H1 (cell line): ENCODE measurements at regions not wholly inside any gene's neighbourhood (a gene's known extent, or its start where the extent isn't known, plus 50 kb on each side); places are given as distances from the start of the nearest gene placed in this dataset.
"Not testable (repeated sequence)": the region's sequence is repeated elsewhere in the genome, so short reads cannot be mapped to it uniquely, and the experiment has no call there.

Experiments used
- CTCF ChIA-PET: fragments of 300-600 bp; sonication (Branson Sonifier 250); formaldehyde crosslinking; loops from one replicate; lab custom pipeline; 2021; ENCODE audit not compliant: partially characterized antibody; lab: Charles Lee
- POLR2A ChIA-PET: fragments of 300-600 bp; sonication (Branson Sonifier 250); formaldehyde crosslinking; loops from one replicate; lab custom pipeline; 2021; ENCODE audit warnings: inconsistent platforms; ENCODE audit not compliant: partially characterized antibody; lab: Charles Lee
- DNase-seq, 2 experiments: peaks; one replicate each; pipeline versions ENCODE4 v3.0.0 to v3.0.0-alpha.2; 2010 to 2022; ENCODE audit warnings: low spot score in 2 of 2, low read depth in 1 of 2, mixed read lengths in 1 of 2
- FAIRE-seq: peaks from 2 replicates; lab custom pipeline; 2011; peaks lifted over from hg19 to GRCh38; lab: Jason Lieb, UNC
- H2AFZ ChIP-seq: 2 replicates; pipeline ENCODE4 v1.8.1; 2012; ENCODE audit warnings: low read length, inconsistent platforms
- H2AK5ac ChIP-seq: 2 replicates; pipeline ENCODE4 v1.6.1; 2013; ENCODE audit warnings: low read depth, low read length
- H2BK120ac ChIP-seq: replicated peaks from 2 replicates; pipeline ENCODE3; 2013; ENCODE audit warnings: low read depth, low read length, inconsistent platforms
- H2BK12ac ChIP-seq: 2 replicates; pipeline ENCODE4 v1.6.1; 2013; ENCODE audit warnings: low read depth, low read length
- H2BK15ac ChIP-seq: 2 replicates; pipeline ENCODE4 v1.6.1; 2013; ENCODE audit warnings: low read length
- H2BK20ac ChIP-seq: 2 replicates; pipeline ENCODE4 v1.6.1; 2013; ENCODE audit warnings: low read length
- H2BK5ac ChIP-seq: 2 replicates; pipeline ENCODE4 v1.6.1; 2013; ENCODE audit warnings: low read depth, low read length
- H3K14ac ChIP-seq: 2 replicates; pipeline ENCODE4 v1.6.1; 2013; ENCODE audit warnings: inconsistent platforms; ENCODE audit not compliant: insufficient read length
- H3K18ac ChIP-seq: 2 replicates; pipeline ENCODE4 v1.6.1; 2013; ENCODE audit warnings: low read length; ENCODE audit errors: extremely low read depth
- H3K23ac ChIP-seq: 2 replicates; pipeline ENCODE4 v1.6.1; 2013; ENCODE audit warnings: inconsistent platforms; ENCODE audit not compliant: insufficient read length
- H3K23me2 ChIP-seq: 2 replicates; pipeline ENCODE4 v1.6.1; 2013; ENCODE audit warnings: low read depth, low read length
- H3K27ac ChIP-seq: 2 replicates; pipeline ENCODE4 v1.6.1; 2011; ENCODE audit warnings: low read depth, low read length, inconsistent platforms
- H3K27me3 ChIP-seq, 4 experiments: replicated peaks in 1 of 4; 1 replicate in 1 of 4; 2 replicates in 3 of 4; pipeline versions ENCODE4 v1.6.1 to v1.8.1; 2011 to 2013; ENCODE audit warnings: low read length in 3 of 4, mild to moderate bottlenecking in 3 of 4, inconsistent platforms in 2 of 4, mixed read lengths in 2 of 4, moderate library complexity in 1 of 4; ENCODE audit not compliant: control insufficient read depth in 3 of 4, insufficient read depth in 3 of 4; ENCODE audit errors: extremely low read depth in 1 of 4
- H3K36me3 ChIP-seq, 4 experiments: 2 replicates each; pipeline versions ENCODE4 v1.6.1 to v1.8.1; 2011 to 2013; ENCODE audit warnings: mild to moderate bottlenecking in 4 of 4, low read length in 3 of 4, moderate library complexity in 2 of 4, control low read depth in 1 of 4, inconsistent platforms in 1 of 4; ENCODE audit not compliant: insufficient read depth in 4 of 4, control insufficient read depth in 2 of 4
- H3K4ac ChIP-seq: replicated peaks from 2 replicates; pipeline ENCODE3; 2013; ENCODE audit warnings: low read length, low read depth, mixed read lengths, inconsistent platforms; ENCODE audit not compliant: insufficient read length
- H3K4me1 ChIP-seq, 4 experiments: replicated peaks in 1 of 4; 1 replicate in 1 of 4; 2 replicates in 3 of 4; pipeline versions ENCODE4 v1.6.1 to v1.8.1; 2011 to 2013; ENCODE audit warnings: low read length in 3 of 4, inconsistent platforms in 2 of 4, mixed read lengths in 1 of 4; ENCODE audit not compliant: insufficient read depth in 4 of 4, control insufficient read depth in 3 of 4
- H3K4me2 ChIP-seq, 2 experiments: 2 replicates each; pipeline versions ENCODE4 v1.6.1 to v1.8.1; 2011 to 2013; ENCODE audit warnings: low read depth in 2 of 2, low read length in 2 of 2, control low read depth in 1 of 2, inconsistent platforms in 1 of 2, mild to moderate bottlenecking in 1 of 2; ENCODE audit not compliant: insufficient read depth in 1 of 2
- H3K4me3 ChIP-seq, 4 experiments: fragments of 200-600, 300-600 bp in 1 of 4; sonication (generic), shearing (Covaris generic), sonication (Bioruptor Twin) in 1 of 4; 2 replicates each; pipeline versions ENCODE4 v1.5.1 to v1.8.1; 2011 to 2016; ENCODE audit warnings: low read length in 4 of 4, low read depth in 3 of 4, control low read depth in 2 of 4, inconsistent platforms in 2 of 4, mild to moderate bottlenecking in 2 of 4, mixed read lengths in 1 of 4, moderate library complexity in 1 of 4; ENCODE audit not compliant: insufficient read depth in 2 of 4; ENCODE audit errors: extremely low read depth in 1 of 4
- H3K56ac ChIP-seq: replicated peaks from 2 replicates; pipeline ENCODE3; 2013; ENCODE audit warnings: low read depth, mild to moderate bottlenecking, mixed read lengths, low read length, inconsistent platforms; ENCODE audit not compliant: insufficient read length
- H3K79me1 ChIP-seq: 2 replicates; pipeline ENCODE4 v1.6.1; 2013; ENCODE audit warnings: low read depth, low read length, control low read depth
- H3K79me2 ChIP-seq, 2 experiments: 2 replicates each; pipeline versions ENCODE4 v1.6.1 to v1.8.1; 2012 to 2013; ENCODE audit warnings: low read length in 2 of 2, mild to moderate bottlenecking in 2 of 2, inconsistent platforms in 1 of 2; ENCODE audit not compliant: insufficient read depth in 2 of 2, control insufficient read depth in 1 of 2
- H3K9ac ChIP-seq, 4 experiments: replicated peaks in 1 of 4; 1 replicate in 1 of 4; 2 replicates in 3 of 4; pipeline versions ENCODE4 v1.6.1 to v1.8.1; 2011 to 2013; ENCODE audit warnings: low read depth in 3 of 4, low read length in 3 of 4, control low read depth in 2 of 4, mild to moderate bottlenecking in 2 of 4, moderate library complexity in 2 of 4, inconsistent platforms in 1 of 4; ENCODE audit errors: extremely low read depth in 1 of 4
- H3K9me3 ChIP-seq, 2 experiments: 2 replicates each; pipeline versions ENCODE4 v1.6.1 to v1.8.1; 2012 to 2013; ENCODE audit warnings: mild to moderate bottlenecking in 2 of 2, moderate library complexity in 2 of 2, control low read depth in 1 of 2, inconsistent platforms in 1 of 2, low read depth in 1 of 2, low read length in 1 of 2, mixed read lengths in 1 of 2; ENCODE audit not compliant: insufficient read depth in 2 of 2
- H4K20me1 ChIP-seq, 2 experiments: replicated peaks in 1 of 2; 2 replicates each; pipeline versions ENCODE3 to v1.8.1; 2011 to 2013; ENCODE audit warnings: inconsistent platforms in 2 of 2, low read length in 2 of 2, mild to moderate bottlenecking in 1 of 2; ENCODE audit not compliant: insufficient read depth in 2 of 2, control insufficient read depth in 1 of 2
- H4K5ac ChIP-seq: 2 replicates; pipeline ENCODE4 v1.6.1; 2013; ENCODE audit warnings: low read length, low read depth, mixed read lengths, inconsistent platforms; ENCODE audit not compliant: insufficient read length
- H4K8ac ChIP-seq: 2 replicates; pipeline ENCODE4 v1.8.0; 2013; ENCODE audit warnings: mild to moderate bottlenecking, moderate library complexity, low read length, inconsistent platforms; ENCODE audit not compliant: insufficient read depth; ENCODE audit errors: extremely low read depth
- H4K91ac ChIP-seq: replicated peaks from 2 replicates; pipeline ENCODE3; 2013; ENCODE audit warnings: low read length, mixed read lengths, inconsistent platforms; ENCODE audit not compliant: insufficient read length
- WGBS, 2 experiments: shearing (Covaris generic) in 1 of 2; methylation state at CpG; one replicate each; pipeline versions ENCODE4 v1.1.6 to v1.1.7; 2013 to 2015; ENCODE audit warnings: low lambda C conversion rate in 2 of 2, mixed read lengths in 2 of 2, inconsistent platforms in 1 of 2, low coverage in 1 of 2, missing lambda C conversion rate in 1 of 2; ENCODE audit not compliant: insufficient replicate concordance in 2 of 2, insufficient coverage in 1 of 2, insufficient read length in 1 of 2; ENCODE audit errors: extremely low coverage in 1 of 2, missing lambda C conversion rate in 1 of 2; 5-methylcytosine and 5-hydroxymethylcytosine counted together

DNA sequence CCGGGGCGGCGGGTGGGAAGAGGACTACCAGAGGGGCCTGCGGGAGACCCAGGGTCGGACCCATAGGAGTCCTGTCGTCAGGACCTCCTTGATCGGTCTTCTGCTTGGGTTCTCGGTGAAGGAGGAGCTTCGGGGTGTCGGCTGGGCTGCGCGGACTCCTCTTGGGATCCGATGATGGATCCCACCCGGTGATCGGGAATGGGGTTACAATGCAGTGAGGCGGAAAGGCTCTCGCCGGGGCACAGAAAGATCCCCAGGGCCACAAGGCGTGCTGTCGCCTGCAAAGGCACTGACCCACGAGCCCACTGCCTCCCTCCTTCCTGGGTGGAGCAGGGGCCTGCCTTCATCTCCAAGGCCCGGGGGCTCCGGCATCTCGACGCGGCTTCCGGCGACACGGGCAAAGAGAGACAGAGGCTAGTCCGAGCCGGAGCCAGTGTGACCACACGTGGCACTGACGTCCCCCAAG lies 751.3 kb downstream of the SPATA31A1 start:
- FAIRE-seq, H3K27me3 ChIP-seq, H2BK20ac ChIP-seq, H4K8ac ChIP-seq, POLR2A ChIA-PET, H3K9ac ChIP-seq, H2BK12ac ChIP-seq, H3K4ac ChIP-seq, H2AFZ ChIP-seq, H2AK5ac ChIP-seq, H3K14ac ChIP-seq, H3K79me2 ChIP-seq, H4K20me1 ChIP-seq, H3K23ac ChIP-seq, H2BK5ac ChIP-seq, H3K27ac ChIP-seq, H3K23me2 ChIP-seq, DNase-seq, CTCF ChIA-PET, H3K4me1 ChIP-seq, H3K18ac ChIP-seq, H3K79me1 ChIP-seq, H3K4me2 ChIP-seq, H3K36me3 ChIP-seq, H3K56ac ChIP-seq, H2BK15ac ChIP-seq, H4K91ac ChIP-seq, H2BK120ac ChIP-seq, H3K9me3 ChIP-seq, H4K5ac ChIP-seq, H3K4me3 ChIP-seq: not testable (repeated sequence)
- no CpG with 5 or more reads among the region's 33 CpGs for WGBS, 2 experiments

DNA sequence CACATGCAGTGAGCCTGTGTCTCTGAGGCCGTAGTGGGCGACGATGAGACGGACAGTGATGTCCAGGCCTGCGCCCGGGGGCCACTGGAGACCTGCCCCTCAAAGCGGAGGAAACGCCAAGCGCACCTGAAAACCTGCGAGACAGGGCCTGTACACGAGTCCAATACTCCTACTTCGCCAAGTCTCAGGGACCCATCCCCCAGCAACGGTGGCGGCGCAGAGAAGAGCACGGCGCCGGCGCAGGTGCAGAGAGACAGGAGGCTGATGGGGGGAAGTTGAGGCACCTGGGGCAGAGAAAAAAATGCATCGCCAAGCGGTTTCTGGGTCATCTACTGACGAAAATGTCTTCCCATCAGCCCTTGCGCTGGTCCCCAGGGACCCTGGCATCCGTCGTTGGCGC lies 751.8 kb downstream of the SPATA31A1 start:
- H2BK15ac ChIP-seq, H3K4ac ChIP-seq, H4K5ac ChIP-seq, CTCF ChIA-PET, H3K9ac ChIP-seq, H3K18ac ChIP-seq, H3K79me2 ChIP-seq, H3K9me3 ChIP-seq, H2BK20ac ChIP-seq, H4K91ac ChIP-seq, H3K56ac ChIP-seq, DNase-seq, H2AFZ ChIP-seq, H3K14ac ChIP-seq, H4K20me1 ChIP-seq, H4K8ac ChIP-seq, POLR2A ChIA-PET, H3K4me3 ChIP-seq, H3K23me2 ChIP-seq, H3K4me2 ChIP-seq, H2AK5ac ChIP-seq, H3K4me1 ChIP-seq, H2BK5ac ChIP-seq, H2BK120ac ChIP-seq, H3K23ac ChIP-seq, H2BK12ac ChIP-seq, H3K27me3 ChIP-seq, H3K36me3 ChIP-seq, H3K27ac ChIP-seq, H3K79me1 ChIP-seq, FAIRE-seq: not testable (repeated sequence)
- no CpG with 5 or more reads among the region's 26 CpGs for WGBS, 2 experiments
